ENCODE measurements at regions not wholly inside any gene's neighbourhood (a gene's known extent, or its start where the extent isn't known, plus 50 kb on each side); places are given as distances from the start of the nearest gene placed in this dataset.

DNA sequence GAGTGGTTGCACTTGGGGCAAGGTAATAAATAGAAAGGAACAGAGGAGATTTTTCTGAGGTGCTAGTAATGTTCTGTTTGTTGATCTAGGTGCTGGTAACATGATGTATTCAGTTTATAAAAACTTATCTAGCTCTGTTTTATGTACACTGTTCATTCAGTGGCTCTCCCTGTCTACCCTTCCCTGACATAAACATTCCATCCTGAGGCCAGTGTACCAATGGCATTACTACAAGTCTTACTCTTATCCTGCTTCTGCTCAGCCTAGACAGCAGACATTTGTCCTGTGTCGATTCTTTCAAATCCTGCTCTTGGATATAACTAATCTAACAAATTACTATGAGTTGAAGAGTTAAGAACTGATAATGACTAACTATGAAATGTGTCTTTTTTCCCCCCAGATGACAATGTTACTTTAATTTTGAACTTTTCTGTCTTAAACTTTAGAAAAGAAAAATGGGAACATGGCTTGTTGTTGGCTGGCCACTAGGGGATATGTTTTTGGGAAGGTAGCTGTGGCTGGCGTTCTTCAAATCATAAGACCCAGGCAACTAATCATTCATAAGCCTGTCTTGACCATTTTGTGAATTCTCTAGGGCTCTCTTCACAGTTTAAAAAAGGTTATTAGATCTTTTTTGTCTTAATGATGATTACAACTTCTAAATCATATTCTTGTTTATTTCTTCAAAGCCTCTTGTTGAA, 390.9 kb downstream of the PBX1 start:
- no peak for DNase-seq (ENCODE audit: low read depth in 3 of 3)

DNA sequence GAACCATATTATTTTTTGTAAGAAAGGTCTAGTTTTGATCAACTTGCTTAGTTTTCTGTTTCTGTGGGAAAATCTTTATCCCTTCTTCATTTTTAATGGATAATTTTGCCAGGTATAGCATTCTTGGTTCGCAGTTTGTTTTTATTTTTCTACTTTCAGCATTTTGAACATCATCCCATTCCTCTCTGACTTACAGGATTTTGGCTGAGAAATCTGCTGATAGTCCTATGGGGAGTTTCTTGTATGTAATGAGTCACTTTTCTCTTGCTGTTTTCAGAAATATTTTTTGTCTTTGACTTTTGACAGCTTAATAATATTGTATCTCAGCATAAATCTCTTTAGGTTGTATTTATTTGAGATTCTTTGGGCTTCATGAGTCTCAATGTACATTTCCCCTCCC, 389.1 kb downstream of the PBX1 start:
- no peak for DNase-seq (ENCODE audit: low read depth in 3 of 3)

DNA sequence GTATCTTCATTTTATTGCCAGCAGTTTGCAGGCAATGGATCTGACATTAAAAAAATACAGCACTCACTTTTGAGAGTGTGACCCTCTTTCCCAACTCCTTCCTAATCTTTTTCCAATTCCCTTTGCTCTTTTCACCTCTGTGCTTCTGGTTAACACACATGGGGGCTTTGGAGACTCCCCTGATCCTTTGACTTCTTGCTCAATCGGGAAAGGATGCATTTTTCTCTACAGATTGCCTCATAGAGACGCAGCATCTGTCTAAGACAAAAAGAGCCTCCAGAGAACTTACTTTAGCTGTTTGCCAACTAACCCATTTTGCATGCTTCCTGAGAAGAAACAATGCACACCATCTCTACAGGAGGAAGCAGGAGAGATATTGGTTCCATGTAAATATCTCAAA, 378.3 kb downstream of the PBX1 start:
- no peak for DNase-seq (ENCODE audit: low read depth in 3 of 3)

DNA sequence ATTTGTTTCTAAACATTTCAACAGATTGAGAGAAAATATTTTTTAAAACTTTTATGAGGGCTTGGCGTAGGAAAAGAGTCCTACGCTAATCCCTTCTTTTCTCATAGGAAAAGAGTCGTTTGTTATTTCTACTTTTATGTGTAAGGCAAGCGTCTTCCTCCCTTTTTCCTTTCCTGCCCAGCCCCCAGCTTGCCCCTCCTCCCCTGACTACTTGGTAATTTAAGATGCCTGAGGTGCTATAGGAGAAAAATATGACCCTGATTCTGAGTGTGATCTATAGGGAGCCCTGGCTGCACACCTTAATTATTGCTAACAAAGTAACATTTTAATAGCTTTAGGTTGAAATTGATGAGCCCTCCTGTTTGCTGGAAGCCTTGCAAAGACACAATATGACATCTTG, 373.6 kb downstream of the PBX1 start:
- no peak for DNase-seq (ENCODE audit: low read depth in 3 of 3)

DNA sequence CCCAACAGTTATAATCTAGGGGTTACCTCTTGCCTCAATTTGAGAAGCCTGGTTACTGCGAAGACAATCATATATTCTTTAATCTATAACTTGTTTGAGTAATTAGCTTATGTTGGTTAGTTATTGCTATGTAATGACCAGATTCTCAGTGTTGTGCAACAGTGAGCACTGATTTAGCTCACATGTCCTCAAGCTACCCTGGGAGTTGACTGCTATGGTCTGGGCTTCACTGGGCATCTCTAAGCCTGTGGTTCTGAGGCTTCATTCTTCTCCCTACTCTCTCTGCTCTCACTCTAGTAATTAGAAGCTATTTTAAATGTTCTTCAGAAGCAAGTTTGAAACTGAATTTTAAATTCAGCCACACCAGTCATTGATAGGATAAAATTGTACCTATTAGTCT, 371.8 kb downstream of the PBX1 start:
- no peak for DNase-seq (ENCODE audit: low read depth in 3 of 3)

DNA sequence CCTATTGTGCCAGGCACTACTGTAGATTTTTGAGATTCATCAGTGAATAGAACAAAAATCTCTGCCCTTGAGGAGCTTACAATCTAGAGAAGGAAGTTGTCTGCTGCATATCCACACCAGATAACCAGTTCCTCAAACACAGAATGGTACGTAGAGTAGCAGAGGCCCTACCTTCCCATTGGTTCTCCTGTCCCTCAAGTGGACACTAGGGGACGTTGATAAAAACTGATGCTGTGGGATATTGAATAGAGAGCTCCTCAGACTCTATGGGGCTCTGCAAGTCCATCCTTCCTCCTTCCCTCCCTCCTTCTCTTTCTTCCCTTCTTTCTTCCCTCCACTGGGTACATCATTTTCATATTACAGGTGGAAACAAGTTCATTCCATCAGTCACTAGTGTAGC, 371.3 kb downstream of the PBX1 start:
- no peak for DNase-seq (ENCODE audit: low read depth in 3 of 3)

DNA sequence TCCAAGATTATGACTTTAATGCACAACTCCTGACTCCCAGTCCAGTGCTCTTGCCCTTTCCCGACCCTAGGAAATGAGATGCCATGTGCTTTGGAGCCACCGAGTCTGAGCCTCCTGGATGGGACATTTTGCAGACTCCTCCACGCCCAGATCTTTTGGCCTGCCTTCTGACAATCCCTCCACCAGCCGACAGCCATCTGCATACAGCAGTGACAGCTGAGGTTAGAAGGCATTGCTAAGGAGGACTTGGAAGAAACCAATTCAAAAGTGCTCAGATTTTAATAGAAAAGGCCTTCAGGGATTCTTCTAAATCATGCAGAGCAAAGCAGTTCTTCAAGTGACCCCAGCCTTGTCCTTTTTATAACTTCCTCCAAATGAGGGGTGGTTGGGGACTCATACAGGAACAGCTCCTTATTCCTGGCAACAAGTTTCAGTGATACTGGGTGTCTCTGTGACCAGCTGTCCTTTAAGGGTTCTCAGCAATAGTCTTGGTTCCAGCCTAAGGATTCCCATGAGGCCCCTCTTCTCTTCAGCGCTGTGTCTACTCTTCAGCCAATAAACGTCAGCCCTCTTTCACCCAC, 369.3 kb downstream of the PBX1 start:
- DNase-seq (ENCODE audit: low read depth in 3 of 3): no peak

DNA sequence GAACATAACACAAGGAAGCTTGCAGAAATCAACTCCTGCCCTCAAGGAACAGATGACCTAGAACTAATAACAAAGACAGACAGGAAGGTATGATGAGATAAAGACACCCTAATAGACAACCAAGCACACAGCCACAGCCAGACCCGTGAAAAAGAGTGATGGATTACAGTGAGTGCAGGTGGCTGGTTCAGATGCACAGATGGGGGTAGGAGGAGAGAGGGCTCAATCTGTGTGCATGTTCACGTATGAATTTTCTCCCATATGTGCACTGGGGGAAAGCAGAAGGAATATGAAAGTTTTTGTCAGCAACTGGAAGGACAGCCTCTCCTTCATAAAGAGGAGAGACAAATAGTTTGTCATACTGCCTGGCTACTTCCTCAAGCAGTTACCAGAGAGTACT, 367.1 kb downstream of the PBX1 start:
- DNase-seq (ENCODE audit: low read depth in 3 of 3): no peak

DNA sequence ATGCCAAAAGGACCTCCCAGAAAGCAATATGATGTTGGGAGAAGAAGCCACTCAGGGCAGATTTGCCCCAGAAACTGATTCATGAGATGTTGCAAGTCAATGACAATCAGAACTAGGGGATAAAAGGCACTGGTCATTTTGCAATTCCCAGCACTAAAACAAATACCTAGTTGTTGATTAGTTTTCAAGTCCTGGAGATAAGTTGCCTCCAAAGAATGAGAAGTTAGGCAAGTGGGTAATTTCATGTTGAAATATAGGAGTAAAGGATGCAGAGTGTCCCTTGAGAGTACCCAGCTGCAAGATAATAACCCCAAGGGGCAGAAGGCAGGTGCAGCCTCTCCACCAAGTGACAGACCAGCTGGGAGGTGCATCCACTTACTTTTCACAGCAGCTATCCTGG, 363.6 kb downstream of the PBX1 start:
- DNase-seq (ENCODE audit: low read depth in 3 of 3): no peak

DNA sequence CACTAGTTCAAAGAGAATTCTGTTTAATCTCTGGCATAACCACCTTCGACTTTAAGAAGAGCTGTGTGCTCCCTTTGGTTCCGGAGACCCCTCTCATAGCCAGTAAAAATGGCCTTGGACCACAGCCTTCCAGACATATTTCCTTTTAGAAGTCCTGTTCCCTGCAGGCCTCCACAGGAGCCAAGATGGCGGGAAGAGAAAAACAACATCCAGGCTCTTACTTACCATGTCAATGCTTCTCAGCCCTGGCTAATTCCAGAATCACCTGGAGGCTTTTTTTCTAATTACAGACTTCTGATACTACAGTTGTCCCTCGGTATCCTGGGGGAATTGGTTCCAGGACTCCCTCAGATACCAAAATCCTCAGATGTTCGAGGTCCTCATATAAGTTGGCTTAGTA, 362.5 kb downstream of the PBX1 start:
- DNase-seq (ENCODE audit: low read depth in 3 of 3): no peak

DNA sequence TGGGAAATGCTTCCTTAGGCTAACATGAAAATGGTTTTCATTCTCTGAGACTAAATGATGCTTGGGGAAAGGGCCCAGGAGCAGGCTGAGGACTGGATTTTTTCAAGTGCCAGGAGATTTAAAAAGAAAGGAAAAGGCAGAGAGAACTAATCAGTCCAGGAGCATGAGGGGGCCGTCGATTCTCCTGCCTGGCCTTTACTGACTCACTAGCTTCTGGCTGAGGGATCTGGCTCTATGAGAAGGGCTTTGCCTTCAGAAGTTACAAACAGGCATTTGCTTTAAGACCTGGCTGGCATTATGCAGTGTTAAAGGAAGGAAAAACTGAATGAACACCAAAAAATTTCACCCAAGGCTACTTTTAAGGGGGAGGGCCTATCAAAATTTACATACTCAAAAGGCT, 359.2 kb downstream of the PBX1 start:
- no peak for DNase-seq (ENCODE audit: low read depth in 3 of 3)

DNA sequence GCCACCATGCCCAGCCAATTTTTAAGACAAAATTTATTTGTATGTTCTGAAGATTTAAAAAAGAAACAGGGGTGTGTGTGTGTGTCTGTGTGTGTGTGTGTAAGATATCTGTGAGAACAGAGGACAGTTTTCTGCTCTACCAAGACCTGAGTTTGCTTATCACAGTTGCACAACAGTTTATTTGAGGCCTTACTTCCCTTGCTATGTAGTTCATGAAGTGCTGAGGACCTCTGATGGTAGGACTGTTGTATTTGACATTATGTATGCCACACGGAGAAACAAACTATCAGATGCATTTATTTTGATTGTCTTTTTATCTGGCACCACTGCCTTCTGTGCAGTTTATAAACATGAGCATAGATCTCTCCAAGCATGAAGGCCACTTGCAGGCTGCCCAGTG, 355.2 kb downstream of the PBX1 start:
- DNase-seq (ENCODE audit: low read depth in 3 of 3): no peak

DNA sequence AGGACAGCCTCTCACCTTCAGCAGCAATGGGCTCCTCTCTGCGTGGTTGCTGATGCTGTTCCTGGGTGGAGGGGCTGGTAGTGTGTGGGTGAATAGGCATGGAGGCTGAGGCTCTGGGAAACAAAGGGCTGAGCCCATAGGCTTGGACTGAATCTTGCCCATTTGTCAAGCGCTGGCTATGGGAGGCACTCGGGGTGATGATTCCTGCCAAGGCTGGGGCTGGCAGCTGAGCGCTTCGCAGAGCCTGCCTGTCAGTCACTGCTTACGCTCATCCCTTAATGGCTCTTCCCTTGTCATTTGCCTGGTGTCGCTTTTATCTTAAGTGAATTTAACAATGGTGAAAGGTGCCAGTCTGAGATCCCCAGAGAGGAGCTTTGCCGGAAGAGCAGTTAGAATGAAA, 353.3 kb downstream of the PBX1 start:
- DNase-seq (ENCODE audit: low read depth in 3 of 3): no peak

DNA sequence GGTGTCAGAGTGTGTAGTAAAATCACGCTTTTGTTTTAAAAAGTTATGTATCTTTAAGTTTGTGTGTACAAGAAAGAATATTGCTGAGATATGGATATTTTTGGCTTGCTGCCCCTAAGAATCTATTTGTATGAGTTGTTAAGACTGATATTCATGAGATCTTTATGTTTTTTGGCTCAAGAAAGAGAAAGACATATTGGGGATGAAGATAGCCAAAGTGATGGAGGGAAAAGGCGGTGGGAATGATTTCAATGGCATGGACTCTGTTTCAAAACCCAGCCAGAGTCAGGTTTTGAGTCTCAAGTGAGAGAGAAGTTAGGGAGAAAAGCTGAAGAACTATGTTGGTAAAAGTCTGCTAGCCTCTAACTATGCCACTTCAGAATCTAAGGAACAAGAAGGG, 351.7 kb downstream of the PBX1 start:
- DNase-seq (ENCODE audit: low read depth in 3 of 3): no peak

DNA sequence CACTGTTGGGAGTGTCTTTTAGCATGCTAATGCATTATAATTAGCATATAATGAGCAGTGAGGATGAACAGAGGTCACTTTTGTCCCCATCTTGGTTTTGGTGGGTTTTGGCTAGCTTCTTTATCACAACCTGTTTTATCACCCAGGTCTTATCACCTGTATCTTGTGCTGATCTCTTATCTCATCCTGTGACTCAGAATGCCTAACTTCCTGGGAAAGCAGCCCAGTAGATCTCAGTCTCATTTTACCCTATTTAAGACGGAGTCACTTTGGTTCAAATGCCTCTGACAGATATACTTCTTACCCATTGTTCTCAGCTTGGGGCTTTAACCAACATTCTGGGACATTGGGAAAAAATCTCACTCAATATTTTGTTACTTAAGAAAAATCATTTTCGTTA, 348.7 kb downstream of the PBX1 start:
- DNase-seq (ENCODE audit: low read depth in 3 of 3): no peak

DNA sequence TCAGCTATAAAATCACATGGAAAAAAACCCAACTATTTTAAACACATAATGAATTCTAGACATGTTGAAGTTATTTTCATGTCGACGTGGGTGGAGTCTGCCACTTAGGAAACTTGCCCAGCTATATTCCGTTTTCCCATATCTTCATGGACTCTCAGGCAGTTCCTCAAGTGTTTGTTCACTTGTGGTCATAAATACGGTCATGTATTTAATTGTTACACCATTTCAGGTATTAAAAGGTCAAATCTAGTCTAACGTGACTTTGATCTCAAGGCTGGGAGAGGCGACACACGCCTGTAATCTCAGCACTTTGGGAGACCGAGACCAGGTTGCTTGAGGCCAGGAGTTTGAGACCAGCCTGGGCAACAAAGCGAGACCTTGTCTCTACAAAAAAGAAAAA, 346.9 kb downstream of the PBX1 start:
- no peak for DNase-seq (ENCODE audit: low read depth in 3 of 3)

DNA sequence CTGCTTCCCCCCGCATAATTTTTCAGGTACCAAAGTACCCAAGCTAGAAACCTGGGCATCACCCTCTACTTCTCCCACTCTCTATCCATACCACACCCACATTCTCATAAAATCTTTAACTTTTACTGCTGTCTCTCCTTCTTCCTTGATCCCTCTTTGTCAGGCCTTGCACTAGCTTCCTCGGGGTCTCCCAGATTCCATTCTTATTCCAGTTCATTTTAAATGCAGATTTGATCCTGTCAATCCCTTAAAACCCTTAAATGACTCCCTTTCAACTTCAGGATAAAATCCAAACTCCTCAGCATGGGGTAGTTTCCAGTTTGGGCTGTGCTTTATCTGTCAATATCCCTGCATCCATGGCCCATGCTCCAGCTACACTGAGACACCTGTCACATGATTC, 343.5 kb downstream of the PBX1 start:
- no peak for DNase-seq (ENCODE audit: low read depth in 3 of 3)
